Astrocyte of the cerebellum (primary cell): ENCODE measurements at regions not wholly inside any gene's neighbourhood (a gene's known extent, or its start where the extent isn't known, plus 50 kb on each side); places are given as distances from the start of the nearest gene placed in this dataset.

Source experiments
- DNase-seq: peaks from one replicate; pipeline ENCODE4 v3.0.0-alpha.2; 2011; ENCODE audit warnings: low read depth
- H3K4me3 ChIP-seq: 2 replicates; pipeline ENCODE4 v1.5.1; 2011; ENCODE audit warnings: mild to moderate bottlenecking, low read depth, low read length, moderate library complexity
- CTCF ChIP-seq: IDR thresholded peaks from 2 replicates; pipeline ENCODE4 v1.5.1; 2012; ENCODE audit warnings: low read length, low read depth, moderate library complexity, mild to moderate bottlenecking; ENCODE audit errors: missing control alignments
- in situ Hi-C: cut with HindIII; loops from 2 replicates; pipeline ENCODE4 v1.10.0; 2017; ENCODE audit warnings: low sequenced_read_pairs

- no peak for TF ChIP-seq CTCF
- H3K4me3 ChIP-seq: no peak overlapping the region
- DNase-seq: no peak
- in situ Hi-C loops: no loop called here
Measured at GRCh38 chr13:106361621-106362020, 173.8 kb downstream of the EFNB2 start.

- in situ Hi-C loops: no loop called here
- no peak for DNase-seq
- H3K4me3 ChIP-seq: no peak overlapping the region
- TF ChIP-seq CTCF: no peak
Measured at GRCh38 chr13:106357198-106357597, 178.3 kb downstream of the EFNB2 start.

- in situ Hi-C loops: no loop called here
Measured at GRCh38 chr13:106355866-106356265, 179.6 kb downstream of the EFNB2 start.

GRCh38 chr13:106354961-106355360 lies 180.5 kb downstream of the EFNB2 start:
- H3K4me3 ChIP-seq: no peak overlapping the region
- no peak for TF ChIP-seq CTCF
- DNase-seq: no peak
- in situ Hi-C loops: no loop called here

More at GRCh38 chr13:106355866-106356265, 179.6 kb downstream of the EFNB2 start:
- DNase-seq: no peak
- no peak overlapping the region for H3K4me3 ChIP-seq
- no peak for TF ChIP-seq CTCF

GRCh38 chr13:106352850-106353249 lies 182.6 kb downstream of the EFNB2 start:
- in situ Hi-C loops: no loop called here
- no peak overlapping the region for H3K4me3 ChIP-seq
- DNase-seq: no peak
- no peak for TF ChIP-seq CTCF

- no peak overlapping the region for H3K4me3 ChIP-seq
- DNase-seq: no peak
- in situ Hi-C loops: no loop called here
- no peak for TF ChIP-seq CTCF
Measured at GRCh38 chr13:106351251-106351650, 184.2 kb downstream of the EFNB2 start.

- no peak for DNase-seq
- TF ChIP-seq CTCF: no peak
- in situ Hi-C loops: no loop called here
- no peak overlapping the region for H3K4me3 ChIP-seq
Measured at GRCh38 chr13:106350208-106350607, 185.3 kb downstream of the EFNB2 start.
